Muscle layer of duodenum (tissue), 2 donors: ENCODE measurements at regions not wholly inside any gene's neighbourhood (a gene's known extent, or its start where the extent isn't known, plus 50 kb on each side); places are given as distances from the start of the nearest gene placed in this dataset.

Experiments used
- H3K27ac ChIP-seq: one replicate; pipeline ENCODE4 v1.7.0; 2013; ENCODE audit warnings: mild to moderate bottlenecking, low read length
- H3K27me3 ChIP-seq: one replicate; pipeline ENCODE4 v1.7.0; 2013; ENCODE audit warnings: low read depth, mild to moderate bottlenecking, control low read depth, low read length
- H3K36me3 ChIP-seq, 2 donors: one replicate each; pipeline ENCODE4 v1.7.0; 2013; ENCODE audit warnings: low read length in 2 of 2, control low read depth in 1 of 2, mild to moderate bottlenecking in 1 of 2; ENCODE audit not compliant: insufficient read depth in 2 of 2, control insufficient read depth in 1 of 2
- H3K4me1 ChIP-seq, 2 donors: one replicate each; pipeline ENCODE4 v1.7.0; 2013; ENCODE audit warnings: low read length in 2 of 2, mild to moderate bottlenecking in 2 of 2, control low read depth in 1 of 2, moderate library complexity in 1 of 2; ENCODE audit not compliant: insufficient read depth in 2 of 2, control insufficient read depth in 1 of 2
- H3K4me3 ChIP-seq, 2 donors: one replicate each; pipeline ENCODE4 v1.7.0; 2013; ENCODE audit warnings: low read length in 2 of 2, low read depth in 1 of 2, mild to moderate bottlenecking in 1 of 2
- H3K9me3 ChIP-seq, 2 donors: one replicate each; pipeline ENCODE4 v1.7.0; 2013; ENCODE audit warnings: low read length in 2 of 2, control low read depth in 1 of 2, mild to moderate bottlenecking in 1 of 2; ENCODE audit not compliant: control insufficient read depth in 1 of 2
- donor health status: healthy.

- Histone ChIP-seq H3K4me1 (no peaks in the 10 kb centered on the region), H3K36me3 (no peaks in the 10 kb centered on the region), H3K27me3 (no peaks in the 10 kb centered on the region), H3K4me3 (no peak overlapping the region), H3K9me3 (no peaks in the 10 kb centered on the region), H3K27ac (no peak overlapping the region)
Observed at GRCh38 chr13:81988567-81988966, 1647.6 kb upstream of the SPRY2 start.

GRCh38 chr13:81987677-81988357 lies 1646.9 kb upstream of the SPRY2 start:
- Histone ChIP-seq H3K36me3 (no peaks in the 10 kb centered on the region), H3K27ac (no peak overlapping the region), H3K27me3 (no peaks in the 10 kb centered on the region), H3K9me3 (no peaks in the 10 kb centered on the region), H3K4me1 (no peaks in the 10 kb centered on the region), H3K4me3 (no peak overlapping the region)

GRCh38 chr13:81987159-81987558 lies 1646.2 kb upstream of the SPRY2 start:
- Histone ChIP-seq H3K4me1 (no peaks in the 10 kb centered on the region), H3K9me3 (no peaks in the 10 kb centered on the region), H3K36me3 (no peaks in the 10 kb centered on the region), H3K27ac (no peak overlapping the region), H3K27me3 (no peaks in the 10 kb centered on the region), H3K4me3 (no peak overlapping the region)

DNA sequence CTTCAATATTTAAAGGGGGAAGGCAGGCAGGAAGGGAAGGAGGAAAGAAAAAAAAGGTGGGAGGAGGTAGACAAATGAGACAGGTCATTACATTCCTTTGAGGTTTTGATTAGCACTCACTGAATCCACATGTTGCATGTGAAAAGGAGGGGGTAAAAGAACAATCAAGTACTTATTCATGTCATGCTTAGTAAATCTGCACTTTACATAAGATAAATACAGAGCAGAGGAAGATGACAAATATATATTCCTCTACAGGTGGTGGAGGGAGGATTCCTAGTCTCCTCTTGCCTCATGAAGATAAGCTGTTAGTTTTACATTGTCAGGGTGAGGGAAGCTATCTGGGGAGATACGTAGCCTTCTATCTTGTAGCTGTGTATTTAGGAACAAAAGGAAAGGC lies 1645.4 kb upstream of the SPRY2 start:
- Histone ChIP-seq H3K4me3 (no peak overlapping the region), H3K27ac (no peak overlapping the region), H3K4me1 (no peaks in the 10 kb centered on the region), H3K36me3 (no peaks in the 10 kb centered on the region), H3K9me3 (no peaks in the 10 kb centered on the region), H3K27me3 (no peaks in the 10 kb centered on the region)

DNA sequence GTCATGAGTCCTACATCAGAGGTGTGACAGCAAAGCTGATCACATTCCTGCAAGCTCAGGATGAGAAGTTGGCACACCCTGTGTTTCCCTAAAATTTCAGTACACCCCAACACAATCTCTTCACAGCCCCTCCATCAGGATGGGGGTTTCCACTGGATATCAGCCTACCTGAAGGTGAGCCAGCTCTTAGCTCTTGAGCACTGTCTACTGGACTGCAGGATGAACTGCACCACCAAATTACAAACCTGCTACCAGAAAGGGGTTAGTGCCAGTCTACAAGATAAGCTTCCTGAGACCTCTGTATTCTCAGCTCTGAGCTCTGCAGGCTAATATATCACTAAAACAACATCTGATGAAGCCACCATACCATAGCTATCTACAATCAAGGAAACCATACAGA lies 1616.2 kb upstream of the SPRY2 start:
- no peaks in the 10 kb centered on the region for H3K4me1 ChIP-seq
- H3K4me3 ChIP-seq: no peak overlapping the region
- H3K36me3 ChIP-seq: no peaks in the 10 kb centered on the region
- H3K27me3 ChIP-seq: no peaks in the 10 kb centered on the region
- peaks cover 0 to 2% of the 10 kb centered on the region in 2 donors for H3K9me3 ChIP-seq
- no peak overlapping the region for H3K27ac ChIP-seq

GRCh38 chr13:81929988-81930387 lies 1589.1 kb upstream of the SPRY2 start:
- Histone ChIP-seq H3K4me1 (no peaks in the 10 kb centered on the region), H3K27me3 (no peaks in the 10 kb centered on the region), H3K4me3 (no peak overlapping the region), H3K27ac (no peak overlapping the region), H3K9me3 (no peaks in the 10 kb centered on the region), H3K36me3 (no peaks in the 10 kb centered on the region)

- no peak overlapping the region for H3K4me3 ChIP-seq
- no peaks in the 10 kb centered on the region for H3K27me3 ChIP-seq
Observed at GRCh38 chr13:81927347-81927746, 1586.4 kb upstream of the SPRY2 start.

GRCh38 chr13:81917810-81918209 lies 1576.9 kb upstream of the SPRY2 start:
- no peak overlapping the region for H3K4me3 ChIP-seq
- no peaks in the 10 kb centered on the region for H3K36me3 ChIP-seq
- H3K27ac ChIP-seq: no peak overlapping the region
- no peaks in the 10 kb centered on the region for H3K9me3 ChIP-seq
- H3K4me1 ChIP-seq: no peaks in the 10 kb centered on the region
- no peaks in the 10 kb centered on the region for H3K27me3 ChIP-seq

More at GRCh38 chr13:81927347-81927746, 1586.4 kb upstream of the SPRY2 start:
- no peak overlapping the region for H3K27ac ChIP-seq
- H3K9me3 ChIP-seq: no peaks in the 10 kb centered on the region
- H3K36me3 ChIP-seq: no peaks in the 10 kb centered on the region
- no peaks in the 10 kb centered on the region for H3K4me1 ChIP-seq

DNA sequence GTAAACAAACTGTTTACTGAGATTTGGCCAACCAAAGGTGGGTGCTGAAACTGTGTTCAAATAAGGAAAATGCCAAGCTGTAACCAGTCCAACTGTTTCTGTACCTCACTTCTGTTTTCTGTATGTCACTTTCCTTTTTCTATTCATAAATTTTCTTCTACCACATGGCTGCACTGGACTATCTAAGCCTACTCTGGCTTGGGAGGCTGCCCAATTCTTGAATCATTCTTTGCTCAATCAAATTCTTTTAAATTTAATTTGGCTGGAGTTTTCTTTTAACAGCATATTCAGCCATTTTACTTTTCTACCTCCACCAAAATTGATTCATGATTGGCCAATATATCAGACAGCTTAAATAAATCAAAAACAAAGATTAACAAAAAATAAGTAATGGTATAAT lies 1575.5 kb upstream of the SPRY2 start:
- no peaks in the 10 kb centered on the region for H3K9me3 ChIP-seq
- no peak overlapping the region for H3K4me3 ChIP-seq
- H3K27me3 ChIP-seq: no peaks in the 10 kb centered on the region
- H3K36me3 ChIP-seq: no peaks in the 10 kb centered on the region
- H3K4me1 ChIP-seq: no peaks in the 10 kb centered on the region
- H3K27ac ChIP-seq: no peak overlapping the region

DNA sequence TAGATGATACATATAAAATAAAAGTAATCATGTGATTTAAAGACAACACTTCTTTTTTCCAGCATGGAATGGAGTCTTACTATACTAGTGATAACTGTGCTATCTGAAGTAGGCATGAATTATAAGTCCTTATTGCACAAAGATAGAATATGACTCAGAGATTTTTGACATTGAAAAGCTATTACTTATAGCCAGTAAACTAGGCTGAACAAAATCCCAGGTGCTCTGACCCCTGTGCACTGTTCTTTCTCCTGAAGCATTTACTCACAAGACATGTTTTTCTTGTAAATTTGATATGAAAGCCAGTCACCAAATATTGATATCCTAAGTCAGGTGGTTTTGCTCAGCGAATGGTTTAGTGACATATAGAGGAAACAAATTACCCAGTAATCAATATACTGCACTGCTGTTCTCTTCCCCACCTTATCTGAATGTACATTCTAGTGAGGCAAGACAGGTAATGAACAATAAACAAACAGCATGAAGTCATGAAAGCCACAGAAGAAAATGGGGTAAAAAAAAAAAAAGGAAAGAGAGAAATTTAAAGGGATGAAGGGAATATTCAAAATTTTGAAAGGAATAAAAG lies 1567.0 kb upstream of the SPRY2 start:
- H3K36me3 ChIP-seq: no peaks in the 10 kb centered on the region
- H3K4me3 ChIP-seq: no peak overlapping the region
- H3K27ac ChIP-seq: no peak overlapping the region
- no peaks in the 10 kb centered on the region for H3K9me3 ChIP-seq
- no peaks in the 10 kb centered on the region for H3K27me3 ChIP-seq
- no peaks in the 10 kb centered on the region for H3K4me1 ChIP-seq

DNA sequence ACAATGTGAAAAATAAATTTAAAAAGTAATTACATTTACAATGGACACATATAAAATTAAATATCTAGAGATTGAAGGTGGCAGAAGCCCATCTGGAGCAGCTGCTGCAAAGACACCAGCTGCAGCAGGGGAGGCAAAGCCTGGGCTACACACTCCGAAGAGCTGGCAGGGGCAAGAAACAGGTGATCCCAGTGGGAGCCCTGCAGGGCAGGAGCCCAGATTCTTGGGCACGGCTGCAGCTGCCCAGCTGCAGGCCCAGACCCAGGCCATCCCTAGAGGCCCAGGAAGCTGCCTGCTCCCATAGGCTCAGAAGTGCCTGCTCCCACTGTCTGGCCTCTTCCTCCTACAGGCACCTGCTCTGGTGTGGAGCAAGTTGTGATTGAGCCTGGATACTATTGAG lies 1547.9 kb upstream of the SPRY2 start:
- H3K36me3 ChIP-seq: no peaks in the 10 kb centered on the region
- no peaks in the 10 kb centered on the region for H3K27me3 ChIP-seq
- H3K9me3 ChIP-seq: peaks cover 0 to 12% of the 10 kb centered on the region in 2 donors
- no peaks in the 10 kb centered on the region for H3K4me1 ChIP-seq
- H3K4me3 ChIP-seq: peak overlapping the region in 1 of 2 donors; percentile 22
- H3K27ac ChIP-seq: no peak overlapping the region
